Keratinocyte (primary cell): ENCODE measurements at regions not wholly inside any gene's neighbourhood (a gene's known extent, or its start where the extent isn't known, plus 50 kb on each side); places are given as distances from the start of the nearest gene placed in this dataset.
"Not testable (repeated sequence)": the region's sequence is repeated elsewhere in the genome, so short reads cannot be mapped to it uniquely, and the experiment has no call there.

Experiments used
- CTCF ChIP-seq, 3 experiments: IDR thresholded peaks in 1 of 3; conservative IDR thresholded peaks in 1 of 3; optimal IDR thresholded peaks in 1 of 3; 2 replicates in 2 of 3; 3 replicates in 1 of 3; pipeline versions ENCODE3 to v1.5.1; 2011; ENCODE audit warnings: low read length in 3 of 3, mild to moderate bottlenecking in 3 of 3, moderate library complexity in 2 of 3, control low read depth in 1 of 3, inconsistent platforms in 1 of 3; ENCODE audit not compliant: insufficient read depth in 2 of 3; ENCODE audit errors: extremely low read depth in 1 of 3
- EZH2 ChIP-seq: IDR thresholded peaks from one replicate; pipeline ENCODE4 v1.6.1; 2012; ENCODE audit warnings: inconsistent platforms, mild to moderate bottlenecking, low read length, moderate library complexity

GRCh38 chr2:111282162-111282561 is 161.4 kb downstream of the BCL2L11 start:
- TF ChIP-seq CTCF (optimal IDR thresholded peaks at IDR 0.05 in 1 of 3, IDR thresholded peaks at IDR 0.05 in 1 of 3, conservative IDR thresholded peaks at IDR 0.05 in 1 of 3; ENCODE audit: extremely low read depth in 1 of 3, insufficient read depth in 2 of 3, low read length in 3 of 3); EZH2: not testable (repeated sequence)
